HG03159 (cell line): ENCODE measurements at regions not wholly inside any gene's neighbourhood (a gene's known extent, or its start where the extent isn't known, plus 50 kb on each side); places are given as distances from the start of the nearest gene placed in this dataset.

Experiments used
- ATAC-seq: cut with Tn5 transposase; IDR thresholded peaks from one replicate; pipeline ENCODE4 v1.9.1; 2021; ENCODE audit warnings: mild to moderate bottlenecking, moderate library complexity; ENCODE audit not compliant: unreplicated experiment

DNA sequence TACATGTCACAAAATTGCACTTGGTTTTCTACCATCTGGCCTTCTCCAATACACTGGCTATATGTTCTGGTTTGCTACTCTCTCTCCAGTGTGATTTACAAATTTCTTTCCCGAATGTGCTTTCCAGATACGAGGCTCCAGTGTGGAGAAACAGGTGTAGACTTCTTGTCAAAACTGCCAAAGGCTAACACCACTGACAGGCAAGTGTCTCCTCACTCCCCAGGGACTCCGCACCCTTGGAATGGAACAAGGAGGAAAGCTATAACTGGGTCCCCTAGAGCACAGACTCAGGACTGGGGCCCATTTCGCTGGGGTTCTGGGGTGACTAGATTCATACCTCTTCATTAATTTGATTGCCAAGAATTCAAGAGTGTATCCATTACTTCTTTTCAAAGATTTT, 161.8 kb downstream of the FOXO1 start:
- ATAC-seq, result no peak

DNA sequence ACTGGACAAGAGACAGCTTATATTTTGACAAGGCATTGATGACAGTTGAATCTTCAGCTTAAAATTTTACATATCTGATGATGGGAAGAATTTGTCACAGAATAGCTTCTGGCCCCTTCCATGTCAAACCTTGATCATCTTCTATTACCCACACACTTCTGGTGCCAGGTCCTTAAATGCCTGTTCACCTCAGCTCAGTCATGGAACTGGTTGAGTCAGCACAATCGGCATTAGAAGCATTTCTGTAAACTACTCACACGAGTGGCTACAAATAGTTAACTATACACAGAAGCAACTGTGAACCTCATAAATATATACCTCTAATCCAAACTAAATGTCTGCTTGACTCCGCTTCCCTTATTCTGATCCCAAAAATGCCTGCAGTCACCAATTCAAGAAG, 161.2 kb downstream of the FOXO1 start:
- no peak for ATAC-seq
